Superior temporal gyrus (tissue), 1 donor: ENCODE measurements at regions not wholly inside any gene's neighbourhood (a gene's known extent, or its start where the extent isn't known, plus 50 kb on each side); places are given as distances from the start of the nearest gene placed in this dataset.

Experiments used
- DNase-seq: peaks from one replicate; pipeline ENCODE4 v3.0.0-alpha.2; 2016; ENCODE audit errors: extremely low spot score

GRCh38 chr12:59046763-59047534 is 126.6 kb upstream of the LRIG3 start:
- no peak for DNase-seq

- no peak for DNase-seq
Observed at GRCh38 chr12:59044791-59045190, 124.5 kb upstream of the LRIG3 start.

- DNase-seq, result no peak
Observed at GRCh38 chr12:59041241-59042121, 121.2 kb upstream of the LRIG3 start.

GRCh38 chr12:59040656-59041055 is 120.4 kb upstream of the LRIG3 start:
- DNase-seq, result no peak

- no peak for DNase-seq
Observed at GRCh38 chr12:59040043-59040442, 119.7 kb upstream of the LRIG3 start.

GRCh38 chr12:59039005-59039404 is 118.7 kb upstream of the LRIG3 start:
- no peak for DNase-seq

- DNase-seq, result no peak
Observed at GRCh38 chr12:59036973-59037762, 116.9 kb upstream of the LRIG3 start.

- no peak for DNase-seq
Observed at GRCh38 chr12:59036347-59036746, 116.0 kb upstream of the LRIG3 start.

- DNase-seq, result no peak
Observed at GRCh38 chr12:59031313-59031712, 111.0 kb upstream of the LRIG3 start.

GRCh38 chr12:59030415-59030814 is 110.1 kb upstream of the LRIG3 start:
- DNase-seq, result no peak

- no peak for DNase-seq
Observed at GRCh38 chr12:59027199-59027598, 106.9 kb upstream of the LRIG3 start.

- no peak for DNase-seq
Observed at GRCh38 chr12:59023861-59024424, 103.6 kb upstream of the LRIG3 start.

GRCh38 chr12:59020073-59020946 is 100.0 kb upstream of the LRIG3 start:
- DNase-seq, result no peak

- no peak for DNase-seq
Observed at GRCh38 chr12:59014885-59015284, 94.6 kb upstream of the LRIG3 start.

GRCh38 chr12:59010941-59011340 is 90.6 kb upstream of the LRIG3 start:
- no peak for DNase-seq

GRCh38 chr12:59010118-59010517 is 89.8 kb upstream of the LRIG3 start:
- no peak for DNase-seq

GRCh38 chr12:59007620-59008019 is 87.3 kb upstream of the LRIG3 start:
- no peak for DNase-seq

- no peak for DNase-seq
Observed at GRCh38 chr12:59005193-59005955, 85.1 kb upstream of the LRIG3 start.

- DNase-seq, result no peak
Observed at GRCh38 chr12:59004456-59004855, 84.2 kb upstream of the LRIG3 start.
